BE2C (cell line): ENCODE measurements at regions not wholly inside any gene's neighbourhood (a gene's known extent, or its start where the extent isn't known, plus 50 kb on each side); places are given as distances from the start of the nearest gene placed in this dataset.

ENCODE experiments used
- DNase-seq: peaks from one replicate; pipeline ENCODE4 v3.0.0-alpha.2; 2020
- H3K27me3 ChIP-seq: fragments of 250-450 bp; sonication (Bioruptor Pico); 2 replicates; pipeline ENCODE4 v1.5.1; 2020; ENCODE audit warnings: mild to moderate bottlenecking
- H3K36me3 ChIP-seq: fragments of 250-450 bp; sonication (Bioruptor Pico); 2 replicates; pipeline ENCODE4 v1.5.1; 2020; ENCODE audit warnings: mild to moderate bottlenecking
- H3K4me1 ChIP-seq: fragments of 250-450 bp; sonication (Bioruptor Pico); 2 replicates; pipeline ENCODE4 v1.5.1; 2020
- H3K4me3 ChIP-seq: 2 replicates; pipeline ENCODE4 v1.5.1; 2011; ENCODE audit warnings: low read depth, low read length
- H3K9me3 ChIP-seq: fragments of 250-450 bp; sonication (Bioruptor Pico); 2 replicates; pipeline ENCODE4 v1.5.1; 2020
- CTCF ChIP-seq: IDR thresholded peaks from 2 replicates; pipeline ENCODE4 v1.5.1; 2012; ENCODE audit warnings: mild to moderate bottlenecking, low read depth, low read length

GRCh38 chr10:117931078-117931477, 115.7 kb downstream of the RAB11FIP2 start:
- no peak overlapping the region for H3K4me3 ChIP-seq
- no peak for TF ChIP-seq CTCF
- no peak for DNase-seq
- no peaks in the 10 kb centered on the region for H3K36me3 ChIP-seq
- no peaks in the 10 kb centered on the region for H3K27me3 ChIP-seq
- no peaks in the 10 kb centered on the region for H3K9me3 ChIP-seq
- H3K4me1 ChIP-seq: no peaks in the 10 kb centered on the region

- H3K9me3 ChIP-seq: no peaks in the 10 kb centered on the region
- no peak for DNase-seq
- no peak for TF ChIP-seq CTCF
These were observed 113.7 kb downstream of the RAB11FIP2 start for GRCh38 chr10:117933036-117933435.

GRCh38 chr10:117934477-117934876, 112.3 kb downstream of the RAB11FIP2 start:
- no peak for DNase-seq
- Histone ChIP-seq H3K9me3 (no peaks in the 10 kb centered on the region), H3K4me1 (no peaks in the 10 kb centered on the region), H3K36me3 (no peaks in the 10 kb centered on the region), H3K27me3 (no peaks in the 10 kb centered on the region), H3K4me3 (no peak overlapping the region)
- no peak for TF ChIP-seq CTCF

More at GRCh38 chr10:117933036-117933435, 113.7 kb downstream of the RAB11FIP2 start:
- Histone ChIP-seq H3K4me1 (no peaks in the 10 kb centered on the region), H3K4me3 (no peak overlapping the region), H3K27me3 (no peaks in the 10 kb centered on the region), H3K36me3 (no peaks in the 10 kb centered on the region)

GRCh38 chr10:117936141-117936540, 110.6 kb downstream of the RAB11FIP2 start:
- Histone ChIP-seq H3K9me3 (no peaks in the 10 kb centered on the region), H3K27me3 (no peaks in the 10 kb centered on the region), H3K36me3 (no peaks in the 10 kb centered on the region), H3K4me3 (no peak overlapping the region), H3K4me1 (no peaks in the 10 kb centered on the region)
- no peak for DNase-seq
- no peak for TF ChIP-seq CTCF

GRCh38 chr10:117936566-117936965, 110.2 kb downstream of the RAB11FIP2 start:
- no peaks in the 10 kb centered on the region for H3K27me3 ChIP-seq
- TF ChIP-seq CTCF: no peak
- DNase-seq: no peak

GRCh38 chr10:117936976-117937375, 109.8 kb downstream of the RAB11FIP2 start:
- no peaks in the 10 kb centered on the region for H3K27me3 ChIP-seq
- H3K4me1 ChIP-seq: no peaks in the 10 kb centered on the region
- H3K9me3 ChIP-seq: no peaks in the 10 kb centered on the region
- no peaks in the 10 kb centered on the region for H3K36me3 ChIP-seq
- DNase-seq: no peak
- no peak overlapping the region for H3K4me3 ChIP-seq
- no peak for TF ChIP-seq CTCF

More at GRCh38 chr10:117936566-117936965, 110.2 kb downstream of the RAB11FIP2 start:
- no peaks in the 10 kb centered on the region for H3K36me3 ChIP-seq
- no peaks in the 10 kb centered on the region for H3K4me1 ChIP-seq
- H3K9me3 ChIP-seq: no peaks in the 10 kb centered on the region
- H3K4me3 ChIP-seq: no peak overlapping the region
